HG03066 (cell line): ENCODE measurements at regions not wholly inside any gene's neighbourhood (a gene's known extent, or its start where the extent isn't known, plus 50 kb on each side); places are given as distances from the start of the nearest gene placed in this dataset.

Experiments
- ATAC-seq: cut with Tn5 transposase; IDR thresholded peaks from one replicate; pipeline ENCODE4 v1.9.1; 2021; ENCODE audit warnings: low read depth; ENCODE audit not compliant: unreplicated experiment

DNA sequence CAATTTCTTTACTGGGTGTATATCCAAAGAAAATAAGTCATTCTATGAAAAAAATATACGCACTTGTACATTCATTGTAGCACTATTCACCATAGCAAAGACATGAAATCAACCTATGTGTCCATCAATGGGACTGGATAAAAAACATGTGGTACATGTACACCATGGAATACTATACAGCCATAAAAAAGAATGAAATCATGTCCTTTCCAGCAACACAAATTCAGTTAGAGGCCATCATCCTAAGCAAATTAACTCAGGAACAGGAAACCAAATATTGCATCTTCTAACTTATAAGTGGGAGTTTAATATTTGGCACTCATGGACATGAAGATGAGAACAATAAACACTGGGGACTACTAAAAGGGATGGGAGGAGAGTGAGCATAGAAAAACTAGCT, 325.7 kb downstream of the TGFB2 start:
- ATAC-seq, result no peak

DNA sequence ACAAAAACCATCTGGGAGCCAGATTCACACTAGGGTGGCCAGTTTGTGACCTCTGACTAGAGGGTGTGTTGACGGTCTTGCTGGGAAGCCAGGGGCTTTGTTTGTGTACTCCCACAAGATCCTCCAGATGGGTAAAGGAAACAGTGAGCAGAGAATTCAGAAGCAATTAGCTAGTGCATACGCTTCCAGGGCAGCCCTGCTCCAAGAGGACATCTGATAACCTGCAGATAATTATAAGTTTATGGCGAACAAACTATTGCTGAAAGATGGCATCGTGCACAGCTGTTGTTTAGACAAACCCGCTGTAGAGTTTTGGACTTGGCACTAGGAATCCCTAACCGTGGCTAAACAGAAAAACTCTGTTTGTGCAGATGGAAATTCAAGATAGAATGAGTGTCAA, 326.4 kb downstream of the TGFB2 start:
- ATAC-seq, result no peak

- no peak for ATAC-seq
Observed at GRCh38 chr1:218673170-218673569, 328.0 kb downstream of the TGFB2 start.

GRCh38 chr1:218674280-218674773, 329.2 kb downstream of the TGFB2 start:
- ATAC-seq, result no peak

GRCh38 chr1:218677026-218677425, 331.9 kb downstream of the TGFB2 start:
- no peak for ATAC-seq

GRCh38 chr1:218679391-218679790, 334.3 kb downstream of the TGFB2 start:
- no peak for ATAC-seq

DNA sequence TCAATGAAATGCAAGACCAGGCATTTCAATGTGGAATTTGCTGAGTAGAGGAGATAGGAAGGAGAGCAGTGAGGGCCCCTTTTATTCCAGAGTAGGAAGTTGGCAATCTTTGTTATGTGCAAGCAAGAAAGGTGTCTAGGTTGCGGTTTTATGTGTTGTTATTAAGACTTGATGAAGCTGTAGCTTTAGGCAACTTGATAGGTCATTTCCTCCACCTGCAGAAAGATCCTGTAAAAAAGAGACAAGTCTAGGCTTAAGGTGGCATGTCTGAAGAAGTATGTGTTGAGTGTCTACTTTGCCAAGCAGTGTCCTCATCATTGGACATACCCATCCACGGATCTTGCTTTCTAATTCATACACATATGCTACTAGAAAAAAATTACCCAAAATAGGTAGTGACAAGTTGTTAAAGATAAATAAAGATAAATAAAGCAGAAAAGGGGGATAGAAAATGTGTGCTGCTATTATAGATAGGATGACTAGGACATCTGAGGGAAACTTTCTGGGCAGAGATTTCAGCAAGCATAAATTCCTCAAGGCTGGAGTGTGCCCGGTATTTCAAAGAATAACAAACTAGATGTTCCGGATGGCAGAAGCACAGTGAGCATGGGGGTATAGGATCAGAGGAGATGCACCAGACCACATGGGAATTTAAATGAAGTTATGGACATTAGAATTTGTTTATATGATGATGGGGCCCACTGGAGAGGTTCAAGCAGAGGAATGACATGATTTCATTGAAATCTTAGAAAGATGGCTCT, 335.0 kb downstream of the TGFB2 start:
- no peak for ATAC-seq

- ATAC-seq, result no peak
Observed at GRCh38 chr1:218683242-218683641, 338.1 kb downstream of the TGFB2 start.

- no peak for ATAC-seq
Observed at GRCh38 chr1:218686258-218686657, 341.1 kb downstream of the TGFB2 start.

- no peak for ATAC-seq
Observed at GRCh38 chr1:218686761-218687160, 341.6 kb downstream of the TGFB2 start.

DNA sequence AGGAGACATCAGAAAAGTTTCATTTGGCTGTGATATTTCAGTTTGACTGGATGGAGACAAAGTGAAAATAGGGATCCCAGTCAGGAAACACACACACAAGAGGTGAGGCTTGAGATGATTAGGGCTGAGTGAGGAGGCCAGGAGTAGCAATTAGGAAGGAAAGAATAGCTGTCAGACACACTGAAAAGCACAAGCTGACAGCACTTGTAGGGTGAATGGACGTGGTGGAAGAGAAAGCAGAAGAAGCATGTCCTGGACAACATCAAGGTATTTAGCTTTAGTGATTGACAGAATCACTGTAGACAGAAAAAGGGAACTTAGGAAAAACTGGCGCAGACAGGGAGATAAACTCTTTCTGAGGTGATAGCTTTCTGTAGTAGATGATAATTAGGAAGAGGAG, 347.7 kb downstream of the TGFB2 start:
- ATAC-seq, result no peak

DNA sequence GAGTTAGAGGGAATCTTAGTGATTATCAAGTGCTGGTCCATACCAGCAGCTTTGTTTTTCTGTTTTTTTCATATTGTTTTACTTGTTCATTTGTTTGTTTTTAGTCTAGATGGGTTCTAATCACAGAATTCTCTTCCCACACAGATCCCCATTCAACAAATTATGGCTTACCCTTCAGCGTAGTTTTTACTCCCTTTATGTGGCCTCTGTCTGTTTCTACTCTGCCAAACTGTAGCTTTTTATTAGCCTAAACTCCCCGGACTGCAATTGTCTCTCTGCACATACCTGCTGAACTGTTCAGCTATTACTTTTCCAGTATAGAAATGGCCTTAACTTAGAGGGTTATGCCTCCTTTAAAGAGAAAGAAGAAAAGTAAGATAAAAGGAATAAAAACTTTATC, 348.5 kb downstream of the TGFB2 start:
- no peak for ATAC-seq

DNA sequence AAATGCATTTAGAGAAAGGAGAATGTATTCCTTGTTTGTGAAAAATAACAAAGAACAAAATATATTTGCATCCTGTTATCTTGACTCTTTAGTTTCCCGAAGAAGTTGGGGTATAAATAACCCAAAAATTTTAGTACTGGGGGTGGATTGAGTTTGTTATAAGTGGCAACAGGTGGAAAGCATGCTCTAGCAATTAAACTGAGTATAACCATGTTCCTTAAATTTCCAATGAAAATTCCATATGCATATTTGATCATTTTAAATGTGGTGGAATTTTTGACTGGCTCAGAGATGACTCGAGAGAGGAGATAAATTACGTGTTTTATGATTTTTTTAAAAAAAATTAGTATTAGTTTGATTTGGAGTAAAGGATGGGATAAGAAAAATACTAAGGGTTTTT, 348.9 kb downstream of the TGFB2 start:
- ATAC-seq, result no peak

DNA sequence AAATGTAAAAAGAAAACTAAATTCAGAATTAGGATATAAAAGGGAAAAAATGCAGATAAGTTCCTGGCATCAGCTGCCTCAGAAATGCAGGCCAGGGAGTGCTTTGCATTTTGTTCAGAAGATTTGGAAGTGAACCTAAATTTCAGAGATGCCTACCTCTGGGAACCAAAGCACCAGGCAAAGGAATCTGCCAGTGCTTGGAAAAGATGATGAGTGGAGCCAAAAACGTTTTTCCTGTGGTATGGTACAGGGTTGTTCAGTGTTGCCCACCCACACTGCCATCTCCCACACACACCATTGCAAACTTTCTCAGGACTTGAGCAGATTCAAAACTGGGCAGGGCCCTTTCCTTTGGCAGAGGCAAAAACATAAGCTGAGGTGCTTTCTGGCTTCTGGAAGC, 349.5 kb downstream of the TGFB2 start:
- no peak for ATAC-seq

GRCh38 chr1:218695525-218695924, 350.4 kb downstream of the TGFB2 start:
- ATAC-seq, result no peak

GRCh38 chr1:218698141-218698540, 353.0 kb downstream of the TGFB2 start:
- ATAC-seq, result no peak

DNA sequence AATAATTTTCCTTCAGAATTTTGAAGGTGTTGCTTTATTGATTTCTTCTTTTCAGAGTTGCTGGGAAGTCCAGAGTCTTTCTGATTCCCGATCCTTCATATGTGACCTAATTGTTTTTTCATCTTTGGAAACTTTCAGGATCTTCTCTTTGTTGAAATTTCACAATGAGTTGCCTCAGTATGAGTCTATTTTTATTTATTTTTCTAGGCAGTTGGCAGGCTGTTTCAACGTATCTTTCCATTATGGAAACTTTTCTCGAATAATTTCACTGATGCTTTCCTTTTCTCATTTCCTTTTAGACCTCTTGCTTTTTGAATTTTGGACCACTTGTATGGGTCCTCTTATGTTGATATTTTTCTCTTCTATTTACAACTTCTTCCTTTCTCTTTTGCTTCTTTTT, 354.3 kb downstream of the TGFB2 start:
- ATAC-seq, result no peak

DNA sequence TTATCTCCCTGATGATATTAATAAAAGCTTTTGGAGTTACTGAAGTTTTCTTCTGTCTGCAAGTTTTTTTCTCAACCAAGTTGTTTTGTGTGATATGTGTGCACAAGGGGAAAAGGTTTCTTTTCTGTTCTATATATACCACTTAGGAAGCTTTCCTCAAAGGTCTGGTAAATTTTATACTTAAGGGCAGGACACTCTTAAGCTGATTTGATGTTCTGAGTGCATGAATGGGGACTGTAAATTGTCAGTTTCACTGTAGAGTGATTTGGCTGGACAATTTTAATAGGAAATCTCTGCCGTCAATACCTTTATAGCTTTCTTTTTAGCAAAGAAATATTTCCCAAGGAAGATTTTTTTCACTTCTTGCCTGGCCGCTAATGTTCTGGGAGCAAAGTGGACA, 354.7 kb downstream of the TGFB2 start:
- no peak for ATAC-seq

DNA sequence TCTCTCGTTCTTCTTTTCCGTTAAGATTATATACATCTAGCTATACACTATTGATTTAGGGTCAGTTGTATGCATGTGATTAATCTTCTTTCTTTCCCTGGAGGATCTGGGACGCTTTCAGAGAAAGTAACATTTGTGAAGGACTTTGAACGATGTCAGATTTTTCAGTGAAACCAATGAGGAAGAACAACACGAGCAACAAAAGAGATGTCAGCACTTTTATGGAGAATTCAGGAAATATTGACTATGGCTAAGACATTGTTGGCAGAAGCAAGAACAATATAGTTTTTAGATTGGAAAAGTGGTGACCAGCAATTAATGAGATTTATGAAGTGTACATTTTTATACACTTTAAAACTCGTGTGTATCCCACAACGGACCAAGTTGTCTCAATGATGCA, 355.5 kb downstream of the TGFB2 start:
- no peak for ATAC-seq

- no peak for ATAC-seq
Observed at GRCh38 chr1:218701131-218701530, 356.0 kb downstream of the TGFB2 start.

DNA sequence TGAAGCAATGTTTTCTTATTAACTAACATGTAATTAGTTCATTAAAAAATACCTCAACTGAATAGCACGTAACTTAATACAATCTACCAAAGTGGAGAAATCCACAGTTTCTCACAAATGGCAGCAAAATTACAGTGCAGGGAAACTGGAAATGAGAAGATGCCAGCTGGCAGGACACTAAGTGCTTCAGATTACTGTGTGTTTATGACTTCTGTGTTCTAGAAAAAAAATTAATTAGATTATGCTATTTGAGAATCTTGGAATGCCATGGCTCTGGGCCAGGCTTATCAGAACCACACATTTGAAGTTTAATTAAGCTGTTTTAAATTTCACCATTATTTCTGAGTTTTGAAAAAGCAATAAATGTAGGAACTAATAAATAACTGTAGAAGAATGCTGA, 357.6 kb downstream of the TGFB2 start:
- no peak for ATAC-seq

DNA sequence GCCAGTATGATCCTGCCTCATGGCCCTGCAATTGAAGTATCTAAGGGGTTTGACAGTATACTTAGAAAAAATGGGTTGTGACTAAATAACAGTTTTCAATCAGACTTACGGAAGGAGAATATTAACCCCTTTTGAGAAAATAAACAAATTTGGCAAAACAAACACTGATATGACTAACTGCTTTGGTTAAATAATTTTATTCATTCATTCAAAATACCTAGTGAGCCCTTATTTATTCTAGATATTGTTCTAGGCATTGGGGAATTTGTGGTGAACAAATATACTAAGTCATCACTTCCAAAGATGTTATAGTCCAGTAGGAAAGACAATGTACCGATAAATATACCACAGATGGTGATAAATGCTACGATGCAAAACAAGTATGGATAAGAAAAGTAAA, 358.7 kb downstream of the TGFB2 start:
- ATAC-seq, result no peak

DNA sequence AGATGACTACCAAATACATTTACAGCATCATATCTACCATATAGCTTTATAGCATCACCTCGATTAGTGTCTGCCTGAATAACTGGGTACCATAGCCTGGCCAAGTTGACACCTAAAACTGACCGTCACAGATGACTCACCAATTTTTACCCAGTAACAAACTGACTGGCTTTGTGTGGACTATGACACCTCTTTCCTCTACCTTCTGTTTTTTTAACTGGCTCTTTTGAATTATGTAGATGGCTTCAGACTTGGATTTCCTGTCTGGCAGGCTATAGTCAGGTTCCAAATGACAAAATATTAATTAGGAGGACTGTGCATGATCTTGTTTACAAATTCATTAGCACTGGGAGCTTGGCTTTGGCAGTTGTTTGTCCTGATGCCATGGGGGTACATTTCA, 360.3 kb downstream of the TGFB2 start:
- ATAC-seq, result no peak
